Panc1 (cell line): ENCODE measurements at regions not wholly inside any gene's neighbourhood (a gene's known extent, or its start where the extent isn't known, plus 50 kb on each side); places are given as distances from the start of the nearest gene placed in this dataset.

Experiments used
- ATAC-seq: fragments of 200-7000 bp; cut with Tn5 transposase; 2 replicates; pipeline ENCODE4 v1.9.1; 2020; ENCODE audit warnings: mild to moderate bottlenecking, moderate library complexity
- BruUV-seq: library from RNA; stranded (reverse); fragments of 400-500 nt; replicated peaks from 2 replicates; lab custom pipeline; 2021; lab: Mats Ljungman, UMichigan
- CTCF ChIA-PET: fragments of 300-600 bp; sonication (Branson Sonifier 250); formaldehyde crosslinking; loops from one replicate; lab custom pipeline; 2022; ENCODE audit warnings: antibody characterized with exemption; lab: Charles Lee
- POLR2A ChIA-PET: fragments of 300-600 bp; sonication (Branson Sonifier 250); formaldehyde crosslinking; loops from one replicate; lab custom pipeline; 2022; ENCODE audit warnings: antibody characterized with exemption; lab: Charles Lee
- DNase-seq: peaks from one replicate; pipeline ENCODE4 v3.0.0-alpha.2; 2010; ENCODE audit warnings: low read depth, low spot score
- H3K27ac ChIP-seq: 2 replicates; pipeline ENCODE4 v1.5.1; 2011; ENCODE audit warnings: mild to moderate bottlenecking, low read length, inconsistent platforms
- H3K27me3 ChIP-seq: fragments of 200-500 bp; sonication (Bioruptor generic); 2 replicates; pipeline ENCODE4 v1.6.0; 2014; ENCODE audit warnings: low read length, inconsistent platforms; ENCODE audit not compliant: control insufficient read depth, insufficient read depth
- H3K36me3 ChIP-seq: fragments of 200-500 bp; sonication (Bioruptor generic); 2 replicates; pipeline ENCODE4 v1.5.1; 2014; ENCODE audit warnings: inconsistent platforms, mild to moderate bottlenecking, low read length, moderate library complexity; ENCODE audit not compliant: control insufficient read depth, insufficient read depth
- H3K4me1 ChIP-seq: 2 replicates; pipeline ENCODE4 v1.5.1; 2011; ENCODE audit warnings: inconsistent platforms, mild to moderate bottlenecking, low read length, moderate library complexity; ENCODE audit not compliant: control insufficient read depth, insufficient read depth
- H3K4me3 ChIP-seq, 2 experiments: 2 replicates each; pipeline ENCODE4 v1.5.1; 2011 to 2012; ENCODE audit warnings: low read depth in 2 of 2, low read length in 2 of 2, mild to moderate bottlenecking in 2 of 2, inconsistent platforms in 1 of 2, moderate library complexity in 1 of 2
- H3K9me3 ChIP-seq: fragments of 200-500 bp; sonication (Bioruptor generic); 2 replicates; pipeline ENCODE4 v1.5.1; 2014; ENCODE audit warnings: low read depth, mild to moderate bottlenecking, inconsistent platforms, low read length, moderate library complexity; ENCODE audit not compliant: control insufficient read depth, insufficient read depth
- CTCF ChIP-seq: fragments of 450-650 bp; IDR thresholded peaks from 2 replicates; pipeline ENCODE4 v1.5.1; 2017; ENCODE audit warnings: mild to moderate bottlenecking
- POLR2AphosphoS5 ChIP-seq: IDR thresholded peaks from 2 replicates; pipeline ENCODE4 v1.6.1; 2012; ENCODE audit warnings: mild to moderate bottlenecking, low read depth, low read length, moderate library complexity
- REST ChIP-seq, 2 experiments: IDR thresholded peaks; 2 replicates each; pipeline ENCODE4 v1.6.1; 2011 to 2012; ENCODE audit warnings: low read depth in 2 of 2, control low read depth in 1 of 2, low read length in 1 of 2, mild to moderate bottlenecking in 1 of 2, moderate library complexity in 1 of 2; ENCODE audit not compliant: insufficient read depth in 1 of 2
- SIN3A ChIP-seq: IDR thresholded peaks from 2 replicates; pipeline ENCODE4 v1.6.1; 2012; ENCODE audit warnings: low read depth, mild to moderate bottlenecking, low read length, moderate library complexity, borderline replicate concordance; ENCODE audit not compliant: insufficient read depth
- TCF7L2 ChIP-seq: IDR thresholded peaks from 2 replicates; pipeline ENCODE4 v1.6.1; 2011; ENCODE audit warnings: mild to moderate bottlenecking, low read depth, low read length, inconsistent platforms
- in situ Hi-C: cut with HindIII; loops from 2 replicates; pipeline ENCODE4 v1.10.0; 2016; ENCODE audit warnings: low sequenced_read_pairs, low pct_unique_long_range_greater_than_20kb
- intact Hi-C: fragments of 100-400 bp; cut with micrococcal nuclease; formaldehyde crosslinking; loops from one replicate; pipeline ENCODE4 v1.10.0; 2022; ENCODE audit not compliant: unreplicated experiment

- ATAC-seq (peak; percentile 85), DNase-seq (no peak)
- intact Hi-C loops = no loop called here
- Histone ChIP-seq H3K9me3 (peaks cover 4% of the 10 kb centered on the region; the same call in 1 of the 2 replicates), H3K4me3 (peak overlapping the region in 1 of 2 experiments; percentile 36; a peak in 2 of 4 replicates), H3K27me3 (no peaks in the 10 kb centered on the region), H3K36me3 (no peaks in the 10 kb centered on the region), H3K27ac (peak overlapping the region; percentile 83), H3K4me1 (peaks cover 17% of the 10 kb centered on the region)
- BruUV-seq = no TSS peak
- TF ChIP-seq REST (IDR thresholded peaks at IDR 0.05; ENCODE audit: insufficient read depth in 1 of 2, low read depth in 2 of 2, low read length in 1 of 2) (no peak), TCF7L2 (no peak), POLR2AphosphoS5 (no peak), CTCF (no peak), SIN3A (no peak)
- ChIA-PET POLR2A (no interaction called here), CTCF (interaction anchor here (1.0 kb wide), 1 partner anchor 200 kb away, joined by 3 read pairs; no protein-coding TSS in a partner anchor)
- in situ Hi-C loops = no loop called here
These were observed 58.9 kb upstream of the NXF3 start for GRCh38 chrX:103151799-103152198.

GRCh38 chrX:103149652-103150051 lies 56.7 kb upstream of the NXF3 start:
- in situ Hi-C loops = no loop called here
- BruUV-seq = no TSS peak
- no peak for TF ChIP-seq TCF7L2
- no peak for ATAC-seq
- Histone ChIP-seq H3K36me3 (no peaks in the 10 kb centered on the region), H3K9me3 (peaks cover 4% of the 10 kb centered on the region; the same call in 1 of the 2 replicates), H3K4me3 (no peak overlapping the region), H3K27ac (no peak overlapping the region; the same call in 1 of the 2 replicates), H3K4me1 (peaks cover 17% of the 10 kb centered on the region), H3K27me3 (no peaks in the 10 kb centered on the region)
- DNase-seq = no peak
- intact Hi-C loops = no loop called here
- CTCF ChIA-PET = no interaction called here
- POLR2A ChIA-PET = no interaction called here

- H3K36me3 ChIP-seq = no peaks in the 10 kb centered on the region
- intact Hi-C loops = no loop called here
- ChIA-PET CTCF (no interaction called here), POLR2A (no interaction called here)
- no peak overlapping the region for H3K27ac ChIP-seq
- no peaks in the 10 kb centered on the region for H3K27me3 ChIP-seq
- no peak for TF ChIP-seq POLR2AphosphoS5
- TF ChIP-seq CTCF = no peak
- TF ChIP-seq REST (IDR thresholded peaks at IDR 0.05; ENCODE audit: insufficient read depth in 1 of 2, low read depth in 2 of 2, low read length in 1 of 2) = no peak
- TF ChIP-seq TCF7L2 = no peak
- no peak for TF ChIP-seq SIN3A
- H3K4me1 ChIP-seq = peaks cover 17% of the 10 kb centered on the region
- ATAC-seq (no peak), DNase-seq (no peak)
- no TSS peak for BruUV-seq
- in situ Hi-C loops = no loop called here
- peaks cover 4% of the 10 kb centered on the region; the same call in 1 of the 2 replicates for H3K9me3 ChIP-seq
- H3K4me3 ChIP-seq = no peak overlapping the region
These were observed 55.1 kb upstream of the NXF3 start for GRCh38 chrX:103148075-103148474.
